Dermis blood vessel endothelial cell (primary cell): ENCODE measurements at regions not wholly inside any gene's neighbourhood (a gene's known extent, or its start where the extent isn't known, plus 50 kb on each side); places are given as distances from the start of the nearest gene placed in this dataset.
"Not testable (repeated sequence)": the region's sequence is repeated elsewhere in the genome, so short reads cannot be mapped to it uniquely, and the experiment has no call there.

ENCODE experiments used
- DNase-seq: peaks from one replicate; pipeline ENCODE4 v3.0.0; 2010

- peak; percentile 75 for DNase-seq
Measured at GRCh38 chr16:48054881-48055601, 100.8 kb downstream of the ABCC12 start.

GRCh38 chr16:48053418-48053745 is 102.4 kb downstream of the ABCC12 start:
- no peak for DNase-seq

DNA sequence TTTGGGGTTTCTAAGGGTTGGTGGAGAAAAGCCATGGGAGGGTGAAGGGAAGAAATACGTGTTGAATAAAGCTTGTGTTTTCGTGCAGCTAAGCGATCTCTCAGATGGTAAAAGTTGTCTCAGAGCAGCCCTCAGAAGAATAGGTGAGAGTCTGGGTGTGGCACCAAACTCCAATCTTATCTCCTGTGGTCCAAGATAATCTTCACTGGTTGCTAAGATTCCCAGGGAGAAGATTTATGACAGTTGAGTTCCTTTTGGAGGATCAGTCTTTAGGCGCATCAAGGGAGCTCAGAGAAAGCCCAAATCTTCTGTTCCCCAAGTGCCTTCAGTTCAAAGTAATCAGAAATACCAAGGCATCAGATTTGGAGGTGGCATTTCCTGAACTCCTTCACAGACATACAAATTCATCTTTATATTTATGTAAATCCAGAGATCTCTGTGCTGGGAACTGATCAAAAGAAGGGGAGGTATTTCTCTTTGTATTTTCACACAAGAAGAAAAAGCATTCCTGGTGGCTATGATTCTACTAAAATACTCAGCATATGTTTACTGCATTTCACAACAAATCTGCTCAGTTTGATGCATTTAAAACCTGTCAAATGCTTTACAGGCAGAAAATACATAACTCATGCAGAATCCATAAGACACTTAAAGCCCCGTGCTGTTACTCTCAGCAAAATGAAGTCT is 102.9 kb downstream of the ABCC12 start:
- DNase-seq = no peak

DNA sequence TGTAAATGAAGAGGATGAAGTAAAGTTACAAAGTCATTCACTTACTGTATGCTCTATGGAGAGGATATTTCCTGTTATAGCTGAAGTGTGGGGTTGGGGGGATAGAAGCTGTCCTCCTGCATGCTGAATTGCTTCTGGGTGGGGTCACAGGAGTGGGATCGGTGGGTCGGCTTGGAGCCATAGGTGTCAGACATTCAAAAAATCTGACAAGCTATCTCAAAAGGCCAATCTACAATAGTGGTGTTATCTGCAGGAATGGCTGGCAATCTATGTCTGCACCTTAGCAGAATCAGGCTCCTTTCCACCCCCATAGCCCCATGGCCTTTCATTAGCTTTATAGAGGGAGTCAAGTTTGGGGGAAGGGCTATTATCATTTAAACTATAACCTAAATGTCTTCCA is 104.9 kb downstream of the ABCC12 start:
- DNase-seq = no peak

DNA sequence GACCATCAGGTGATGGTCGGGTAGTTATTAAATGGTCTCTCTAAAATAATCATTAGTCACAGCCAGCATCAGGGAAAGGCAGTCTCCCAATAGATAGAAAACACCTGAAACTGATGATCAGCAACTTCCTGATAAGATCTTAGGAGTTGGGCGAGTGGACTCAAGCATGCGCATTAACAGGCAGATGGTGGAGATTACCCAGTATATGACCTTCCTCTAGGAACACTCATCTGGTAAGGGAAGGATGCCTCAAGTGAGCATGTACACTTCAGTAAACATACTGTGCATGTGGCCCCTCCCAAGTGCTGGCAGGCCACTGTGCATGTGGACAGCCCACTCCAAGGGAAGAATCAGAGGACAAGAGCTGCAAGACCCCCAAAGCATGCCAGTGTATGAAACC is 105.9 kb downstream of the ABCC12 start:
- DNase-seq = no peak

DNA sequence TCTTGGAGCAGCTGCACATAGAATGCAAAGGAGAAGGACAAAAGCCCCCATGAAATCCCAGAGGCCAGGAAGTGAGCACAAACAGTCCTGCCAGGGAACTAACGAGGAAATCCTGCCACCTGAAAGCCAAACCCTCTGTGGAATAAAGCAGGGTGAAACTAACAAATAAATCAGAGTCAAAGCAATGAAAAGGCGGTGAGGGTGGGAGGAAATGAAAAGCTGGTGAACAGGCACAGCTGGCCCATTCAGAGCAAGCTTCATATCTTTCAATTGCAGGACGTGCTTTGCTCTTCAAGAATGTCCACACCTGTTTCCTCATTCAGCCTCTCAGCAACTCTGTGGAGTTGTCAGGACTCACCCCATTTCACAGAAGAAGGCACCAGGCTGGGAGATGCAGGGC is 108.1 kb downstream of the ABCC12 start:
- DNase-seq = peak; percentile 44

DNA sequence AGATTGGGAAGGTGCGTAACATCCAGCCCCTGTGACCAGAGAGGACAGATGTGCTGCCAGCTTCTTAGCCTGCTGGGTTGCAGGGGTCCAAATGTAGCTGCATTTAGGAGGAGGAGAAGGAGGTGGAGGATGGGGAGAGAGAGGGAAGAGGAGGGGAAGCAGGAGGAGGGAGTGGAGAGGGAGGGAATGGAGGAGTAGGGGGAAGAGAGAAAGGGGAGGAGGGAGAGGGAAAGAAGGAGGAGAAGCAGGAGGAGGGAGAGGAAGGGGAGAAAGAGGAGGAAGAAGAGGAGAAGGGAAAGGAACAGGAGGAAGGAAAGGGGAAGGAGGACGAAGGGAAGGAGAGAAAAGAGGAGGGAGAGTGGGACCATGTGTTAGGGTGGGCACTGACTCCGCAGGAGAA is 108.6 kb downstream of the ABCC12 start:
- DNase-seq = no peak

DNA sequence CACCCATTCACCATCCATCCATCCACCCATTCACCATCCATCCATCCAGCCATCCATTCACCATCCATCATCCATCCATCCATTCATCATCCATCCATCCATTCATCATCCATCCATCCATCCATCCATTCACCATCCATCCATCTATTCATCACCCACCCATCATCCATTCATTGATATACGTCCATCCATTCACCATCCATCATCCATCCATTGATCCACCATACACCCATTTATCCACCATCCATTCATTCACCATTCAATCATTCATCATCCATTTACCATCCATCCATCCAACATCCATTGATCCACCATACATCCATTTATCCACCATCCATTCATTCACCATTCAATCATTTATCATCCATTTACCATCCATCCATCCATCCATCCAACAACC is 111.7 kb downstream of the ABCC12 start:
- DNase-seq = no peak

DNA sequence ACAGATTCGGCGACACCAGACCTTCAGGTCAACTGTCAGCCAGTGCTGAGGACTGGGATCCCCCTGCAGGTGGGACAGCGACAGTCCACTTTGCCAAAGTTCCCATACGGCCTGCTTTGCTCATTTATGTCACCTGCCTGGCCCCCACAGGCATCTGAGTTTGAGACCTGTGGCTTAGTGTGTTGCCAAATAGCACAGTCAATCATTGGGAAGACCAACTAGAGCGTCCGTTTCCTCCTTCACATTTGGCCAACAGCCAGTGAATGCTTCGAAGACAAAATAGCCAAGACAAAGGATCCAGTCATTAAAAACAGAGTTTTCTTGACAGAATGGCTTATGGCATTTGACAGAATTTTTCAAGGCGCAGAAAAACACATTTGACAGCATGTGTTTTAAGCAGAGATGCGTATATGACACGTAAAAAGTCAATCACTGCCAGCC is 113.8 kb downstream of the ABCC12 start:
- peak; percentile 8 for DNase-seq

DNA sequence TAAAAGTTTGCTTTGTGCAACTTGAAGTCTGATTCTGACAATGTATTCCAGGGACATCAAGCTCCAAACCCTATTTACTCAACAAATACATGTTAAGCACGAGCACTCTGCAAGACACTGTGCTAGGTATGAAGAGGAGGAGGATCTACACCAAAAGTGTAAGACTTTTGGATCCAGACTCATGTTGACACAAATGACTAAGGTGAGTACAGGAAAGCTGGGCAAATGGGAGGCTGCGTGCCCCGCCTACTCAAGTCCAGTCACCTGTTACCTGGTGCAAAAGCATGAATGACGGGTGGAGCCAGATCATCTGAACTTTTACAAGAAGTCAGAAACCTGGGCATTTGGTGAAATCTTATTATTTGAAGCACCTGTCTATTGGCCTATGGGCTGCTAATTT is 120.7 kb downstream of the ABCC12 start:
- DNase-seq = no peak

DNA sequence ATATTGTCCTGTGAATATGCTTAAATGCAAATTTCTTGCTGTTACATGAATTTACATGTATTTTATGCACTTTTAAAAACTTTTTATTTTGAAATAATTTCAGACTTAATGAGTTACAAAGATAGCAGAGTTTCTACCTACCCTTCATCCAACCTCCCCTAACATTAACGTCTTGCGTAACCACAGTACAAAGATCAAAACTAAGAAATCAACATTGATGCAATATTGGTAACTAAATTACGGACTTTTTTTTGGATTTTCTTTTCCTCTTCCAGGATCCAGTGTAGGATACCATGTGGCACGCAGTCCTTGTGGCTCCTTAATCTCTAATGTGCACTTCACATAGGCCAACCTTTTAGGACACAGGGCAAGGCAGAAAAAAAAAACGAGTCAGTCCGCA is 124.9 kb downstream of the ABCC12 start:
- no peak for DNase-seq

DNA sequence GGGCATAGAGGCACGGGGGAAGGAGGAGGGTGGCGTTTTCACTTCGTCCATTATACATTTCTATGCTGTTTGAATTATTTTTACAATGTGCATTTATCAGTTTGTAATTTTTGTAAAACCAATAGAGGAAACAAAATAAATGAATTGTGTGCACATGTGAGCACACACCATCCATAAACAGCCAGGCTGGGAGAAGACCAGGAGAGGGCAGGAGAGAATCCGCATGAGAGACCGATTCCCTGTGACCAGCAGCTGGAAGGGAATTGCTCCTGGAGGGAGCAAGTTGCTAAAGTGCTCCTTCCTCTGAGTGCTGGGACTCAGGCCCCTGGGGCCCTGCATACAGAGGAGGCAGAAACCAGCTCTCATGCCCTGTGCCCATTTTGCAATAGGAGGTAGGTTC is 126.0 kb downstream of the ABCC12 start:
- DNase-seq = no peak

DNA sequence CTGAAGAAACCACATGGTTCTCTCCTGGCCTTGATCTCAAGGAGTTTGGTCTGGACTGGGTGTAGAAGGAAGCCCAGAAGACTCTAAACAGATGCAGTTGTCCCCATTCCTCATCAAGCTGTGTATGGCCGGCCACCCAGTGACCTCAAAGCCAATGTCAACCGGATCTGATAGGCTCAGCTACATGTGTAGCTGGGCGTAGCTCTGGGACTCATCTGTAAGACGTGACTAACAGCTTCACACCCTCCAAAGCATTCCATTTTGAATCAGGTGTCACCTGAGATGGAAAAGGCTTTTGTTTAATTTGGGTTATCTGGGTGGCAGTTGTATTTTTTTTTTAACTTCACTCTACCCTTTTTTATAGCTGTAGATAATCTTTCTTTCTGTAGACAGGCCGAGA is 130.4 kb downstream of the ABCC12 start:
- no peak for DNase-seq

- no peak for DNase-seq
Measured at GRCh38 chr16:48024042-48024441, 131.8 kb downstream of the ABCC12 start.

GRCh38 chr16:48022496-48022895 is 133.3 kb downstream of the ABCC12 start:
- DNase-seq = no peak

- DNase-seq = not testable (repeated sequence)
Measured at GRCh38 chr16:48020617-48021016, 135.2 kb downstream of the ABCC12 start.

- DNase-seq = no peak
Measured at GRCh38 chr16:48014349-48015135, 141.3 kb downstream of the ABCC12 start.

- no peak for DNase-seq
Measured at GRCh38 chr16:48013491-48013901, 142.3 kb downstream of the ABCC12 start.

DNA sequence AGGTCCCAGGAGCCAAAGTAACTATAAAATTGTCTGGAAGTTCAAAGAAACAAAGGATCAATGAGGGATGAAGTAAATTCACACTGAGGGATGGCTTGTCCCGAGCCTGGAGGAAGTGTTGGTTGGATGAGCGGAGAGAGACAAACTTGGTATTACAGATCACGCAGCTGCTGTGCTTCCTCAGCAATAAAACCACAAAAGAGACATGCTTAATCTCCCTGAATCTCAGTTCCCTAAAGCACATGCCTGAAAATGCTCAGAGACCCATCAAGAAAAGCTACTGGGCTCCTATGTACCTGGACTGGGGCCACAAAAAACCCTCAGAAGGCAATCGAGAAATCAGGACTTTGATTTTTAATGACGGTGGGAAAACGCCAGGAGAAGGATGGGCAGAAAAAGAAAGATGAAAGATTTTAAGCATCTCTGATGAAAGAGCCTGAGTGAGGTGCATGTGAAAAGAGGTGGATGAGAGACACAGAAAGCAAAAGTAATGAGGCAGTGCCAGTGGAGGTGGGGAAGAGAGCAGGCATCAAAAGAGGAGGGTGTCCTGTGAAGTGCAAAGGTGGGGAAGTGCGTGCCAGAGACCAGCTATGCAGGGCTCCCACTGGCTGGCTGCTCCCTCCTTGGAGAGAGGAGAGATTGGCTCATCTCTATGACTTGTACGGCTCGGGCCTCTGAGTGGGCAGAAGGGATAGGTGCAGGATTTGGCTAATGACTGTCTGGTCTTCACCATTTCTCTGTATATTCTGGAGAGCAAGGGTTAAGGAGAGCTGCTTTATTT is 143.7 kb downstream of the ABCC12 start:
- DNase-seq = no peak

- no peak for DNase-seq
Measured at GRCh38 chr16:48011466-48011865, 144.3 kb downstream of the ABCC12 start.

- DNase-seq = no peak
Measured at GRCh38 chr16:48008011-48008525, 147.7 kb downstream of the ABCC12 start.

DNA sequence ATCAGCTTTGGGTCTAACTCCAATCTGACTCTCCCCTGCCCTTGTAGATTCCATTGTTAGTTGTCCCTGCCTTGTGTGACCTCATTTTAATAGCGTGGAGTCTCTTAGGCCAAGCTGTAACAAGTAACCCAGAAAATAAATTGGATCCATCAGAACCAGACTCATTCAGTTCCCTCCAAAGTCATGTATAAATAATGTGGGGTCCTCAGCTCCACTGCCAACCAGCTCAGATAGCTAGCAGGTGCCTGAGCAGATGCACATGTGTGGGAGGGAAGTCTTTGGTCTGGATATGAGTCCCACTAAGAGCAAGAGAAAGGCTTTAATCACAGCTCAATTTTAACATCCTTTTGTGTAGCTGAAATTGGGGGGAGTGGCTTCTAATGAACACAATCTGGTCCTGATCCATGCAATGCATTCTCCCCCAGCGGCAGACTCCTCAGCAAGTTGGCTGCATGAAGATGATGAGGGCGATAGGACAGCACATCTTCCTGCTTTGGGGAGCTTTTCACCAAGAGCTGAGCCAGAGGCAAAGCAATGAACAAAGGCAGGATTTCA is 151.6 kb downstream of the ABCC12 start:
- DNase-seq = no peak
